ENCODE measurements at regions not wholly inside any gene's neighbourhood (a gene's known extent, or its start where the extent isn't known, plus 50 kb on each side); places are given as distances from the start of the nearest gene placed in this dataset.

DNA sequence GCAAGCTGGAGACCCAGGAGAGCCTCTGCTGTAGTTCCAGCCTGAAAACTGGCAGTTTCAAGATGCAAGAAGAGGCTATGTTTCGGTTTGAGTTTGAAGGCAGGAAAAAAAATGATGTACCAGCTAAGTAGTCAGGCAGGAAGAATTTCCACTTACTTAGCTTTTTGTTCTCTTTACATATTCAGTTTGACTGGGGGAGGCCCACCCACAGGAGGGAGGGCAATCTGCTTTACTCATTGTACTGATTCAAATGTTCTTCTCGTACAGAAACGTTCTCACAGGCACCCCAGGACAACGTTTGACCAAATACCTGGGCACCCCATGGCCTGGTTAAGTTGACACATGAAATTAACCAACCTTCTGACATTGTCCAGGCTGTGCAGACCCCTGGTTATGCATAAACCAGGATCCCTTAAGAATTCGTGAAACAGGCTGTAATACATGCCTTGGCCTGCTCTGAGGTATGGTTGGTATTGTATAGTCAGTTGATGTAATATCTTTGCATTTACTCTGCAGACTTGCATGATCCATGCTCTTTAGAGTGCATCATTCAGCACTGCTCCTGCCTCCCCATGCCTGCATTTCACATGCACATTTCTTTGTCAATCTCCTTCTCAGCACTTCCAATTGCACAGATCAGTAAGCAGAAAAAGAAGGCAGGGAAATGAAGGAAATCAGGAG is 687.1 kb downstream of the TAF11L14 start:
- no peaks in the 10 kb centered on the region for H3K27me3 Mint-ChIP-seq (ENCODE audit: low read depth)
- ChIA-PET CTCF (no interaction called here), POLR2A (no interaction called here)
- no peaks in the 10 kb centered on the region for H3K36me3 Mint-ChIP-seq (ENCODE audit: low read depth)
- H3K4me1 Mint-ChIP-seq (ENCODE audit: low read depth): no peaks in the 10 kb centered on the region
- no peak overlapping the region for H3K4me3 Mint-ChIP-seq
- H3K27ac Mint-ChIP-seq: no peak overlapping the region
- ATAC-seq: no peak
- DNase-seq: no peak
- peaks cover 5% of the 10 kb centered on the region for H3K9me3 Mint-ChIP-seq (ENCODE audit: insufficient read depth)

DNA sequence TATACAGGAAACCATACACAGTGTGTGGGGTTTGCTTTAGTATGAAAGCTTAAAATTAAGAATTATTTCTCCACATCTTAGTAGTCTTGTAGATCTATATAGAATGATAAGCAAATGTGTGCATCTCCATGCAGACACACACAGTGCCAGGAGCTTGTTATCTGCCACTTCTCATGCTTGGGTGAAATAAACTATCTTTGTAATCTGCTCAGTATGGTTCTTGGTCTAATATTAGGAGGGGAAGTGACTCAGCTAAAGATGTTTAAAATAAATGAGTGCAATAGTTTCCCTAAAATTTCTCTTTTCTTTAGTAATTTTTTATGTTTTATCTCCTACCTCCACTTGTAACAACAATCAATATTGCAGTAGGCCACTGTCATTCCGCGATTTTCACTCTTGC is 689.6 kb downstream of the TAF11L14 start:
- POLR2A ChIA-PET: no interaction called here
- CTCF ChIA-PET: no interaction called here
- no peak overlapping the region for H3K27ac Mint-ChIP-seq
- no peak overlapping the region for H3K4me3 Mint-ChIP-seq
- H3K9me3 Mint-ChIP-seq (ENCODE audit: insufficient read depth): peaks cover 5% of the 10 kb centered on the region
- DNase-seq: no peak
- H3K36me3 Mint-ChIP-seq (ENCODE audit: low read depth): no peaks in the 10 kb centered on the region
- ATAC-seq: no peak
- no peaks in the 10 kb centered on the region for H3K27me3 Mint-ChIP-seq (ENCODE audit: low read depth)
- no peaks in the 10 kb centered on the region for H3K4me1 Mint-ChIP-seq (ENCODE audit: low read depth)

- H3K9me3 Mint-ChIP-seq (ENCODE audit: insufficient read depth): peaks cover 5% of the 10 kb centered on the region
- POLR2A ChIA-PET: no interaction called here
- ATAC-seq (no peak), DNase-seq (no peak)
- H3K27me3 Mint-ChIP-seq (ENCODE audit: low read depth): no peaks in the 10 kb centered on the region
- no peak overlapping the region for H3K27ac Mint-ChIP-seq
- CTCF ChIA-PET: no interaction called here
- H3K4me1 Mint-ChIP-seq (ENCODE audit: low read depth): no peaks in the 10 kb centered on the region
- no peak overlapping the region for H3K4me3 Mint-ChIP-seq
- no peaks in the 10 kb centered on the region for H3K36me3 Mint-ChIP-seq (ENCODE audit: low read depth)
Measured at GRCh38 chr5:18325431-18325830, 691.2 kb downstream of the TAF11L14 start.

DNA sequence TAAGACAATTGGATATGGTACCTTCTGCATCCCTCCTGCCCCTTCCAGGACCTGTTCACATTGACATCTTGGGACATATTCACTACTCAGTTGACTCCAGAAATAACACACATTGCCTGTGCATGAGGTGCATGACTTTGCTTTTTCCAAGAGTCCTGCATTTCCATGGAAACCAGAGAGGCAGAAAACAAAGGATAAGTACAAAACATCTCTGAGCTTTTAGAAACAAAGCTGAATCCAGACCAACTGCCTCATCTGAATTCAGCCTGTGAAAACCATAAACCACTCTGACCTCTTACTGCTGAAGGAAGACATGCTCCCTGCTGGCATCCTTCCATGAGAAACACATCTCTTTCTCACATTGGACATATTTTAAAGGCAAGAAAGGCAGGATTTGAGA is 695.1 kb downstream of the TAF11L14 start:
- DNase-seq (no peak), ATAC-seq (no peak)
- Mint-ChIP-seq H3K27ac (no peak overlapping the region), H3K4me3 (no peak overlapping the region), H3K36me3 (ENCODE audit: low read depth) (no peaks in the 10 kb centered on the region), H3K27me3 (ENCODE audit: low read depth) (no peaks in the 10 kb centered on the region), H3K4me1 (ENCODE audit: low read depth) (no peaks in the 10 kb centered on the region), H3K9me3 (ENCODE audit: insufficient read depth) (peaks cover 3% of the 10 kb centered on the region)
- ChIA-PET POLR2A (no interaction called here), CTCF (no interaction called here)

- H3K4me1 Mint-ChIP-seq (ENCODE audit: low read depth): no peaks in the 10 kb centered on the region
- H3K9me3 Mint-ChIP-seq (ENCODE audit: insufficient read depth): no peaks in the 10 kb centered on the region
- H3K36me3 Mint-ChIP-seq (ENCODE audit: low read depth): no peaks in the 10 kb centered on the region
- H3K27me3 Mint-ChIP-seq (ENCODE audit: low read depth): no peaks in the 10 kb centered on the region
- H3K27ac Mint-ChIP-seq: no peak overlapping the region
- ATAC-seq: no peak
- POLR2A ChIA-PET: no interaction called here
- DNase-seq: no peak
- no peak overlapping the region for H3K4me3 Mint-ChIP-seq
- CTCF ChIA-PET: no interaction called here
Measured at GRCh38 chr5:18333841-18334240, 699.6 kb downstream of the TAF11L14 start.

DNA sequence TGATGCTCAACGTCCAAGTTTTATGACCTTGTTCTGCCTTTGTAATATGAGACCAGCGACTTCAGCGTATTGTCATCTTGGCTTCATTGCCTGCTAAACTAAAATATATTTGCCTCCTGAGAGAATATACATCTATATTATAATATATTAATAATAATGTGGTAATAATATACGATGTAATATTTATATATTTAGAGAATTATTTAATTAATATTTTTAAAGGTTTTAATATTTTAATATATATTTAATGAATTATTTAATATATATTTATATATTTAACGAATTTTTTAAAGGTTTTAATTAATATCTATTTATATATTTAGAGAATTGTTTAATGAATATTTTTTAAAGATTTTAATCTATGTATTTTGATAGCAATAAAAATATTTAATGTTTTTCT is 700.7 kb downstream of the TAF11L14 start:
- Mint-ChIP-seq H3K9me3 (ENCODE audit: insufficient read depth) (no peaks in the 10 kb centered on the region), H3K27me3 (ENCODE audit: low read depth) (no peaks in the 10 kb centered on the region), H3K27ac (no peak overlapping the region), H3K4me1 (ENCODE audit: low read depth) (no peaks in the 10 kb centered on the region), H3K4me3 (no peak overlapping the region), H3K36me3 (ENCODE audit: low read depth) (no peaks in the 10 kb centered on the region)
- ChIA-PET POLR2A (no interaction called here), CTCF (no interaction called here)
- DNase-seq (no peak), ATAC-seq (no peak)

DNA sequence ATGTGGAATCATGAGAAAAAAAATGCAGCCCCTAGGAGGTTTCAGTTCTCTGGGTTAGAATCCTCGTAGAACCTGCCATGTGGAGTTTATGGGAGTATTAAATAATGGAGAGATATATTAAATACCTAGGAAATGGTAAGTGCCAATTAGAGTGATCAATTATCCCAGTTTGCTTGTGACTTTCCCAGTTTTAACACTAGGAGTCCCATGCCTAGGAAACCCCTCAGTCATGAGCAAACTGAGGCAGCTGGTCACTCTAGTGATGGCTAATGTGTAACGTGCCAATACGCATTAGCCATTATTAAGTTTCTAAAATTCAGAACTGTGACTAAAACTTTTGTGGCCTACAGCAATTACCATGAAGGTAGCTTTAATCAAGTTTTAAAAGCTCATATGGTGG is 720.6 kb downstream of the TAF11L14 start:
- Mint-ChIP-seq H3K4me3 (no peak overlapping the region), H3K9me3 (ENCODE audit: insufficient read depth) (peaks cover 4% of the 10 kb centered on the region), H3K27ac (no peak overlapping the region), H3K4me1 (ENCODE audit: low read depth) (no peaks in the 10 kb centered on the region), H3K36me3 (ENCODE audit: low read depth) (no peaks in the 10 kb centered on the region), H3K27me3 (ENCODE audit: low read depth) (no peaks in the 10 kb centered on the region)
- no peak for DNase-seq
- no peak for ATAC-seq
- CTCF ChIA-PET: no interaction called here
- POLR2A ChIA-PET: no interaction called here

GRCh38 chr5:18357486-18357885 is 723.2 kb downstream of the TAF11L14 start:
- Mint-ChIP-seq H3K36me3 (ENCODE audit: low read depth) (no peaks in the 10 kb centered on the region), H3K27ac (no peak overlapping the region), H3K4me1 (ENCODE audit: low read depth) (no peaks in the 10 kb centered on the region), H3K4me3 (no peak overlapping the region), H3K27me3 (ENCODE audit: low read depth) (no peaks in the 10 kb centered on the region), H3K9me3 (ENCODE audit: insufficient read depth) (peaks cover 3% of the 10 kb centered on the region)
- DNase-seq: no peak
- ChIA-PET CTCF (no interaction called here), POLR2A (no interaction called here)
- ATAC-seq: no peak

GRCh38 chr5:18366234-18366633 is 732.0 kb downstream of the TAF11L14 start:
- POLR2A ChIA-PET: no interaction called here
- H3K4me1 Mint-ChIP-seq (ENCODE audit: low read depth): no peaks in the 10 kb centered on the region
- H3K27ac Mint-ChIP-seq: no peak overlapping the region
- H3K36me3 Mint-ChIP-seq (ENCODE audit: low read depth): no peaks in the 10 kb centered on the region
- no peak overlapping the region for H3K4me3 Mint-ChIP-seq
- DNase-seq (no peak), ATAC-seq (no peak)
- peaks cover 8% of the 10 kb centered on the region for H3K9me3 Mint-ChIP-seq (ENCODE audit: insufficient read depth)
- H3K27me3 Mint-ChIP-seq (ENCODE audit: low read depth): no peaks in the 10 kb centered on the region
- CTCF ChIA-PET: no interaction called here

DNA sequence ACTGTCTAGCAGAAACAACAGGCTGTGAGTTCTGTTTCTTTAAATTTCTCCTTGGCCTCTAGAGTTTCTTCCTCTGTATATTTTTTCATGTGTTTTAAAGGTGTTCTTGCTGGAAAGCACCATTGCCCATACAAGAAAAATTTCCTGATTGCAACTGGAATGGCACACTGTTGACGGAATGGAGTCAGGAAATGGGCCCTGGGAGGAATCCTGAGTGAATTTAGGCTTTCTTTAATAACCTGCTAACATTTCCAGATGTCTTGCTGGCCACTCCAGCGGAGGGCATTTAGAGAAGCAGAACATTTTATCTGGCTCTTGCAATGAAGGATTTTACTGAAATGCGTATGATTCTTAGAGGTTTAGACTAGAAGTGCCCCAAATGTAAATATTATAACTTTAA is 736.3 kb downstream of the TAF11L14 start:
- ChIA-PET POLR2A (no interaction called here), CTCF (no interaction called here)
- no peak for ATAC-seq
- Mint-ChIP-seq H3K4me1 (ENCODE audit: low read depth) (no peaks in the 10 kb centered on the region), H3K27me3 (ENCODE audit: low read depth) (no peaks in the 10 kb centered on the region), H3K9me3 (ENCODE audit: insufficient read depth) (no peaks in the 10 kb centered on the region), H3K27ac (no peak overlapping the region), H3K36me3 (ENCODE audit: low read depth) (no peaks in the 10 kb centered on the region), H3K4me3 (no peak overlapping the region)
- DNase-seq: no peak

DNA sequence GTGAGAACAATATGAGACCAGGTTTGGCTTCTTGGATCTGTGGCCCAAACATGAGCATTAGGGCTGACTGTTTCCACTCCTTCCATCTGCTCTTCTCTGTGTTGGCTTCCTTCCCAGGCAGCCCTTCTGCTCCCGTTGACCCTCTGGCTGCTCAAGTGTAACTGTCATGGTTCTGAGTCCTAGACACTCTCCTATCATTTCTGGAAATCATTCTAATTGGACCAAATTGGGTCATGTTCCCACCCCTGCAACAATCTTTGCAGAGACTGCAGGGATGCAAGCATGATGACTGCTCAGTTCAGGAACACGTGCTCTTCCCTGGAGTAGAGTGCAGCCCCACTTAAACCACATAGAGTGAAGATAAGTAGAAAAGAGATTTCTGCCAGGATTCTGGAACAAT is 741.4 kb downstream of the TAF11L14 start:
- ChIA-PET POLR2A (no interaction called here), CTCF (no interaction called here)
- Mint-ChIP-seq H3K27ac (no peak overlapping the region), H3K4me3 (no peak overlapping the region), H3K36me3 (ENCODE audit: low read depth) (no peaks in the 10 kb centered on the region), H3K9me3 (ENCODE audit: insufficient read depth) (peaks cover 4% of the 10 kb centered on the region), H3K4me1 (ENCODE audit: low read depth) (no peaks in the 10 kb centered on the region), H3K27me3 (ENCODE audit: low read depth) (no peaks in the 10 kb centered on the region)
- ATAC-seq (no peak), DNase-seq (no peak)

GRCh38 chr5:18378066-18378465 is 743.8 kb downstream of the TAF11L14 start:
- H3K27me3 Mint-ChIP-seq (ENCODE audit: low read depth): no peaks in the 10 kb centered on the region
- H3K36me3 Mint-ChIP-seq (ENCODE audit: low read depth): no peaks in the 10 kb centered on the region
- ATAC-seq (no peak), DNase-seq (no peak)
- H3K4me1 Mint-ChIP-seq (ENCODE audit: low read depth): no peaks in the 10 kb centered on the region
- ChIA-PET CTCF (no interaction called here), POLR2A (no interaction called here)
- H3K27ac Mint-ChIP-seq: no peak overlapping the region
- H3K4me3 Mint-ChIP-seq: no peak overlapping the region
- H3K9me3 Mint-ChIP-seq (ENCODE audit: insufficient read depth): peaks cover 4% of the 10 kb centered on the region

- ChIA-PET POLR2A (no interaction called here), CTCF (no interaction called here)
- peaks cover 4% of the 10 kb centered on the region for H3K9me3 Mint-ChIP-seq (ENCODE audit: insufficient read depth)
- no peak overlapping the region for H3K27ac Mint-ChIP-seq
- no peaks in the 10 kb centered on the region for H3K27me3 Mint-ChIP-seq (ENCODE audit: low read depth)
- DNase-seq: no peak
- ATAC-seq: no peak
- H3K4me1 Mint-ChIP-seq (ENCODE audit: low read depth): no peaks in the 10 kb centered on the region
- H3K4me3 Mint-ChIP-seq: no peak overlapping the region
- H3K36me3 Mint-ChIP-seq (ENCODE audit: low read depth): no peaks in the 10 kb centered on the region
Measured at GRCh38 chr5:18379189-18379588, 744.9 kb downstream of the TAF11L14 start.

Data from activated CD8-positive, alpha-beta T cell treated with anti-CD3 and anti-CD28 coated beads, Interleukin-2, amount 10 ng/mL, durations not matched to agents 7 days and 5 days (primary cell).